ENCODE measurements at regions not wholly inside any gene's neighbourhood (a gene's known extent, or its start where the extent isn't known, plus 50 kb on each side); places are given as distances from the start of the nearest gene placed in this dataset.

GRCh38 chr20:60868316-60868891, 383.7 kb upstream of the CDH4 start:
- Mint-ChIP-seq H3K9me3 (peaks cover 0 to 4% (median 0%) of the 10 kb centered on the region in 5 donors), H3K4me3 (no peak overlapping the region), H3K27ac (no peak overlapping the region), H3K36me3 (no peaks in the 10 kb centered on the region), H3K4me1 (no peaks in the 10 kb centered on the region), H3K27me3 (peaks cover 0 to 4% of the 10 kb centered on the region in 2 donors)
- CTCF ChIA-PET, result no interaction called here
- Histone ChIP-seq H3K4me1 (ENCODE audit: insufficient read depth, low read length) (no peaks in the 10 kb centered on the region), H3K4me3 (ENCODE audit: low read length) (no peak overlapping the region), H3K27me3 (ENCODE audit: insufficient read depth, low read length, poor library complexity, severe bottlenecking) (no peaks in the 10 kb centered on the region), H3K9me3 (ENCODE audit: low read length) (no peaks in the 10 kb centered on the region), H3K36me3 (ENCODE audit: insufficient read depth, low read length) (no peaks in the 10 kb centered on the region), H3K27ac (ENCODE audit: low read depth, low read length) (no peak overlapping the region)
- DNase-seq, result no peak
- POLR2A ChIA-PET, result no interaction called here

- Histone ChIP-seq H3K9me3 (ENCODE audit: low read length) (no peaks in the 10 kb centered on the region), H3K4me1 (ENCODE audit: insufficient read depth, low read length) (no peaks in the 10 kb centered on the region), H3K27ac (ENCODE audit: low read depth, low read length) (no peak overlapping the region), H3K27me3 (ENCODE audit: insufficient read depth, low read length, poor library complexity, severe bottlenecking) (no peaks in the 10 kb centered on the region), H3K36me3 (ENCODE audit: insufficient read depth, low read length) (no peaks in the 10 kb centered on the region), H3K4me3 (ENCODE audit: low read length) (no peak overlapping the region)
- Mint-ChIP-seq H3K27me3 (peaks cover 0 to 4% of the 10 kb centered on the region in 2 donors), H3K4me1 (no peaks in the 10 kb centered on the region), H3K4me3 (no peak overlapping the region), H3K36me3 (no peaks in the 10 kb centered on the region), H3K9me3 (peaks cover 0 to 4% (median 0%) of the 10 kb centered on the region in 5 donors), H3K27ac (no peak overlapping the region)
- DNase-seq, result no peak
- POLR2A ChIA-PET, result no interaction called here
- CTCF ChIA-PET, result no interaction called here
Observed at GRCh38 chr20:60869087-60869486, 383.0 kb upstream of the CDH4 start.

- Histone ChIP-seq H3K9me3 (ENCODE audit: low read length) (no peaks in the 10 kb centered on the region), H3K36me3 (ENCODE audit: insufficient read depth, low read length) (no peaks in the 10 kb centered on the region), H3K4me1 (ENCODE audit: insufficient read depth, low read length) (no peaks in the 10 kb centered on the region), H3K27ac (ENCODE audit: low read depth, low read length) (no peak overlapping the region), H3K4me3 (ENCODE audit: low read length) (no peak overlapping the region), H3K27me3 (ENCODE audit: insufficient read depth, low read length, poor library complexity, severe bottlenecking) (no peaks in the 10 kb centered on the region)
- Mint-ChIP-seq H3K27me3 (peaks cover 0 to 4% of the 10 kb centered on the region in 2 donors), H3K27ac (no peak overlapping the region), H3K36me3 (no peaks in the 10 kb centered on the region), H3K4me3 (no peak overlapping the region), H3K4me1 (no peaks in the 10 kb centered on the region), H3K9me3 (peaks cover 0 to 4% (median 0%) of the 10 kb centered on the region in 5 donors)
- ChIA-PET CTCF (no interaction called here), POLR2A (no interaction called here)
- DNase-seq, result no peak
Observed at GRCh38 chr20:60869625-60870024, 382.4 kb upstream of the CDH4 start.

GRCh38 chr20:60870040-60870439, 382.0 kb upstream of the CDH4 start:
- Histone ChIP-seq H3K27ac (ENCODE audit: low read depth, low read length) (no peak overlapping the region), H3K36me3 (ENCODE audit: insufficient read depth, low read length) (no peaks in the 10 kb centered on the region), H3K4me3 (ENCODE audit: low read length) (no peak overlapping the region), H3K9me3 (ENCODE audit: low read length) (no peaks in the 10 kb centered on the region), H3K4me1 (ENCODE audit: insufficient read depth, low read length) (no peaks in the 10 kb centered on the region), H3K27me3 (ENCODE audit: insufficient read depth, low read length, poor library complexity, severe bottlenecking) (no peaks in the 10 kb centered on the region)
- H3K4me1 Mint-ChIP-seq, result no peaks in the 10 kb centered on the region
- CTCF ChIA-PET, result no interaction called here
- H3K4me3 Mint-ChIP-seq, result no peak overlapping the region
- H3K36me3 Mint-ChIP-seq, result no peaks in the 10 kb centered on the region
- DNase-seq, result no peak
- POLR2A ChIA-PET, result no interaction called here
- H3K27me3 Mint-ChIP-seq, result peaks cover 0 to 2% of the 10 kb centered on the region in 2 donors
- no peak overlapping the region for H3K27ac Mint-ChIP-seq
- H3K9me3 Mint-ChIP-seq, result peaks cover 0 to 4% (median 0%) of the 10 kb centered on the region in 5 donors

- no peak overlapping the region for H3K4me3 ChIP-seq (ENCODE audit: low read length)
- peaks cover 0 to 4% (median 0%) of the 10 kb centered on the region in 5 donors for H3K9me3 Mint-ChIP-seq
- H3K36me3 ChIP-seq (ENCODE audit: insufficient read depth, low read length), result no peaks in the 10 kb centered on the region
- H3K36me3 Mint-ChIP-seq, result no peaks in the 10 kb centered on the region
- ChIA-PET POLR2A (no interaction called here), CTCF (no interaction called here)
- no peaks in the 10 kb centered on the region for H3K4me1 ChIP-seq (ENCODE audit: insufficient read depth, low read length)
- H3K9me3 ChIP-seq (ENCODE audit: low read length), result no peaks in the 10 kb centered on the region
- H3K4me3 Mint-ChIP-seq, result no peak overlapping the region
- H3K4me1 Mint-ChIP-seq, result no peaks in the 10 kb centered on the region
- H3K27ac Mint-ChIP-seq, result no peak overlapping the region
- no peak for DNase-seq
- no peak overlapping the region for H3K27ac ChIP-seq (ENCODE audit: low read depth, low read length)
- peaks cover 0 to under 1% of the 10 kb centered on the region in 2 donors for H3K27me3 Mint-ChIP-seq
- H3K27me3 ChIP-seq (ENCODE audit: insufficient read depth, low read length, poor library complexity, severe bottlenecking), result no peaks in the 10 kb centered on the region
Observed at GRCh38 chr20:60872224-60872623, 379.8 kb upstream of the CDH4 start.

GRCh38 chr20:60877071-60877857, 374.8 kb upstream of the CDH4 start:
- Histone ChIP-seq H3K9me3 (ENCODE audit: low read length) (no peaks in the 10 kb centered on the region), H3K4me1 (ENCODE audit: insufficient read depth, low read length) (no peaks in the 10 kb centered on the region), H3K27ac (ENCODE audit: low read depth, low read length) (no peak overlapping the region), H3K4me3 (ENCODE audit: low read length) (no peak overlapping the region), H3K36me3 (ENCODE audit: insufficient read depth, low read length) (no peaks in the 10 kb centered on the region), H3K27me3 (ENCODE audit: insufficient read depth, low read length, poor library complexity, severe bottlenecking) (no peaks in the 10 kb centered on the region)
- no peaks in the 10 kb centered on the region for H3K4me1 Mint-ChIP-seq
- H3K36me3 Mint-ChIP-seq, result no peaks in the 10 kb centered on the region
- H3K4me3 Mint-ChIP-seq, result no peak overlapping the region
- ChIA-PET POLR2A (no interaction called here), CTCF (no interaction called here)
- H3K9me3 Mint-ChIP-seq, result no peaks in the 10 kb centered on the region
- no peak for DNase-seq
- peaks cover 0 to 1% of the 10 kb centered on the region in 2 donors for H3K27me3 Mint-ChIP-seq
- no peak overlapping the region for H3K27ac Mint-ChIP-seq

- Mint-ChIP-seq H3K4me3 (no peak overlapping the region), H3K36me3 (no peaks in the 10 kb centered on the region), H3K9me3 (peaks cover 0 to 3% (median 0%) of the 10 kb centered on the region in 5 donors), H3K27ac (no peak overlapping the region), H3K27me3 (no peaks in the 10 kb centered on the region), H3K4me1 (no peaks in the 10 kb centered on the region)
- POLR2A ChIA-PET, result no interaction called here
- Histone ChIP-seq H3K4me3 (ENCODE audit: low read length) (no peak overlapping the region), H3K9me3 (ENCODE audit: low read length) (no peaks in the 10 kb centered on the region), H3K36me3 (ENCODE audit: insufficient read depth, low read length) (no peaks in the 10 kb centered on the region), H3K4me1 (ENCODE audit: insufficient read depth, low read length) (no peaks in the 10 kb centered on the region), H3K27me3 (ENCODE audit: insufficient read depth, low read length, poor library complexity, severe bottlenecking) (no peaks in the 10 kb centered on the region), H3K27ac (ENCODE audit: low read depth, low read length) (no peak overlapping the region)
- no peak for DNase-seq
- CTCF ChIA-PET, result no interaction called here
Observed at GRCh38 chr20:60882836-60883235, 369.2 kb upstream of the CDH4 start.

GRCh38 chr20:60883496-60883895, 368.6 kb upstream of the CDH4 start:
- peaks cover 0 to 3% (median 0%) of the 10 kb centered on the region in 5 donors for H3K9me3 Mint-ChIP-seq
- H3K4me1 ChIP-seq (ENCODE audit: insufficient read depth, low read length), result no peaks in the 10 kb centered on the region
- no peaks in the 10 kb centered on the region for H3K36me3 ChIP-seq (ENCODE audit: insufficient read depth, low read length)
- ChIA-PET POLR2A (no interaction called here), CTCF (no interaction called here)
- no peak overlapping the region for H3K27ac ChIP-seq (ENCODE audit: low read depth, low read length)
- H3K27me3 ChIP-seq (ENCODE audit: insufficient read depth, low read length, poor library complexity, severe bottlenecking), result no peaks in the 10 kb centered on the region
- H3K4me3 Mint-ChIP-seq, result no peak overlapping the region
- H3K27me3 Mint-ChIP-seq, result no peaks in the 10 kb centered on the region
- H3K4me1 Mint-ChIP-seq, result no peaks in the 10 kb centered on the region
- no peak for DNase-seq
- H3K4me3 ChIP-seq (ENCODE audit: low read length), result no peak overlapping the region
- no peaks in the 10 kb centered on the region for H3K36me3 Mint-ChIP-seq
- H3K27ac Mint-ChIP-seq, result no peak overlapping the region
- H3K9me3 ChIP-seq (ENCODE audit: low read length), result no peaks in the 10 kb centered on the region
